Hepatocyte (in vitro differentiated cells): ENCODE measurements at regions not wholly inside any gene's neighbourhood (a gene's known extent, or its start where the extent isn't known, plus 50 kb on each side); places are given as distances from the start of the nearest gene placed in this dataset.

ENCODE experiments used
- CTCF ChIP-seq: fragments of 200-600 bp; sonication (generic); IDR thresholded peaks from 2 replicates; pipeline ENCODE4 v1.5.1; 2016; ENCODE audit warnings: antibody characterized with exemption, mild to moderate bottlenecking; ENCODE audit not compliant: poor library complexity
- EZH2 ChIP-seq: fragments of 200-600 bp; sonication (generic); IDR thresholded peaks from 2 replicates; pipeline ENCODE4 v1.6.1; 2016; ENCODE audit warnings: antibody characterized with exemption, mild to moderate bottlenecking, borderline replicate concordance

GRCh38 chr11:86157797-86158378, 86.7 kb upstream of the EED start:
- TF ChIP-seq EZH2 (no peak), CTCF (no peak)
